Tibial artery (tissue), 4 donors: ENCODE measurements at regions not wholly inside any gene's neighbourhood (a gene's known extent, or its start where the extent isn't known, plus 50 kb on each side); places are given as distances from the start of the nearest gene placed in this dataset.
"Not testable (repeated sequence)": the region's sequence is repeated elsewhere in the genome, so short reads cannot be mapped to it uniquely, and the experiment has no call there.

Experiments used
- DNase-seq, 2 donors: peaks; one replicate each; pipeline ENCODE4 v3.0.0-alpha.2; 2019
- H3K27ac ChIP-seq, 2 donors: fragments of 200-600 bp; sonication (generic) in 1 of 2; 1 replicate in 1 of 2; 2 replicates in 1 of 2; pipeline ENCODE4 v1.5.1; 2018 to 2019; ENCODE audit warnings: mild to moderate bottlenecking in 1 of 2
- H3K27me3 ChIP-seq, 2 donors: fragments of 200-600 bp; sonication (generic) in 1 of 2; one replicate each; pipeline versions ENCODE4 v1.5.1 to v1.6.0; 2016 to 2019
- H3K36me3 ChIP-seq, 3 donors: fragments of 200-600 bp; sonication (generic) in 2 of 3; one replicate each; pipeline ENCODE4 v1.5.1; 2016 to 2019; ENCODE audit warnings: mild to moderate bottlenecking in 2 of 3
- H3K4me1 ChIP-seq, 4 donors: fragments of 200-600 bp; sonication (generic) in 2 of 4; 1 replicate in 3 of 4; 2 replicates in 1 of 4; pipeline ENCODE4 v1.5.1; 2016 to 2019
- H3K4me3 ChIP-seq, 2 donors: fragments of 200-600 bp; sonication (generic) in 1 of 2; 1 replicate in 1 of 2; 2 replicates in 1 of 2; pipeline ENCODE4 v1.5.1; 2018 to 2019; ENCODE audit warnings: mild to moderate bottlenecking in 2 of 2
- H3K9me3 ChIP-seq, 3 donors: fragments of 200-600 bp; sonication (generic) in 1 of 3; one replicate each; pipeline ENCODE4 v1.5.1; 2016 to 2019
- CTCF ChIP-seq, 2 experiments: fragments of 200-600 bp in 1 of 2; fragments of 450-650 bp in 1 of 2; IDR thresholded peaks; one replicate each; pipeline ENCODE4 v1.5.1; 2017 to 2019; ENCODE audit warnings: antibody characterized with exemption in 2 of 2, mild to moderate bottlenecking in 1 of 2, moderate library complexity in 1 of 2
- intact Hi-C: fragments of 100-400 bp; cut with DNase I; formaldehyde crosslinking; loops from one replicate; pipeline ENCODE4 v1.15.0; 2023; ENCODE audit warnings: low total_unique reads

GRCh38 chr21:35982717-35983116, 77.6 kb downstream of the SETD4 start:
- intact Hi-C loops, result no loop called here
- H3K27me3 ChIP-seq, result peaks cover 0 to 4% of the 10 kb centered on the region in 2 donors

GRCh38 chr21:35981514-35982070, 78.7 kb downstream of the SETD4 start:
- Histone ChIP-seq H3K9me3 (no peaks in the 10 kb centered on the region), H3K36me3 (no peaks in the 10 kb centered on the region), H3K27ac (no peak overlapping the region), H3K4me1 (no peaks in the 10 kb centered on the region), H3K4me3 (no peak overlapping the region), H3K27me3 (no peaks in the 10 kb centered on the region)
- DNase-seq, result no peak
- intact Hi-C loops, result no loop called here
- no peak for TF ChIP-seq CTCF (IDR thresholded peaks at IDR 0.05)

More at GRCh38 chr21:35982717-35983116, 77.6 kb downstream of the SETD4 start:
- H3K36me3 ChIP-seq, result no peaks in the 10 kb centered on the region
- H3K4me1 ChIP-seq, result no peaks in the 10 kb centered on the region
- H3K4me3 ChIP-seq, result no peak overlapping the region
- no peaks in the 10 kb centered on the region for H3K9me3 ChIP-seq
- no peak overlapping the region for H3K27ac ChIP-seq
- no peak for TF ChIP-seq CTCF (IDR thresholded peaks at IDR 0.05)
- no peak for DNase-seq

GRCh38 chr21:35980821-35981220, 79.5 kb downstream of the SETD4 start:
- Histone ChIP-seq H3K4me1 (no peaks in the 10 kb centered on the region), H3K27ac (no peak overlapping the region), H3K4me3 (no peak overlapping the region), H3K36me3 (no peaks in the 10 kb centered on the region), H3K9me3 (no peaks in the 10 kb centered on the region), H3K27me3 (no peaks in the 10 kb centered on the region)
- intact Hi-C loops, result no loop called here
- no peak for DNase-seq
- TF ChIP-seq CTCF (IDR thresholded peaks at IDR 0.05), result no peak

GRCh38 chr21:35977860-35978259, 82.5 kb downstream of the SETD4 start:
- intact Hi-C loops, H3K36me3 ChIP-seq, H3K27ac ChIP-seq, DNase-seq, H3K4me3 ChIP-seq, H3K9me3 ChIP-seq, H3K4me1 ChIP-seq, H3K27me3 ChIP-seq: not testable (repeated sequence)

GRCh38 chr21:35976929-35977328, 83.4 kb downstream of the SETD4 start:
- Histone ChIP-seq H3K4me1 (no peaks in the 10 kb centered on the region), H3K27me3 (no peaks in the 10 kb centered on the region), H3K27ac (no peak overlapping the region), H3K36me3 (no peaks in the 10 kb centered on the region), H3K9me3 (no peaks in the 10 kb centered on the region), H3K4me3 (no peak overlapping the region)
- DNase-seq, result no peak
- intact Hi-C loops, result no loop called here
- TF ChIP-seq CTCF (IDR thresholded peaks at IDR 0.05), result no peak

- H3K36me3 ChIP-seq, result no peaks in the 10 kb centered on the region
- TF ChIP-seq CTCF (IDR thresholded peaks at IDR 0.05), result no peak
- intact Hi-C loops, result no loop called here
- H3K27me3 ChIP-seq, result no peaks in the 10 kb centered on the region
- DNase-seq, result no peak
- no peaks in the 10 kb centered on the region for H3K4me1 ChIP-seq
- no peak overlapping the region for H3K4me3 ChIP-seq
- no peaks in the 10 kb centered on the region for H3K9me3 ChIP-seq
- H3K27ac ChIP-seq, result no peak overlapping the region
These were observed 83.8 kb downstream of the SETD4 start for GRCh38 chr21:35976481-35976880.
